Fibroblast of pulmonary artery (primary cell): ENCODE measurements at regions not wholly inside any gene's neighbourhood (a gene's known extent, or its start where the extent isn't known, plus 50 kb on each side); places are given as distances from the start of the nearest gene placed in this dataset.

ENCODE experiments used
- DNase-seq: peaks from one replicate; pipeline ENCODE4 v3.0.0-alpha.2; 2010; ENCODE audit warnings: low read depth
- H3K4me3 ChIP-seq: replicated peaks from 2 replicates; pipeline ENCODE4 v1.5.1; 2011; ENCODE audit warnings: low read depth, mild to moderate bottlenecking, control low read depth, low read length, moderate library complexity
- CTCF ChIP-seq: IDR thresholded peaks from 2 replicates; pipeline ENCODE4 v1.5.1; 2011; ENCODE audit warnings: mild to moderate bottlenecking, control low read depth, low read length, inconsistent platforms; ENCODE audit errors: missing control alignments

- H3K4me3 ChIP-seq = no peak overlapping the region
- no peak for TF ChIP-seq CTCF
- DNase-seq = no peak
Observed at GRCh38 chr5:2902186-2902585, 150.7 kb upstream of the IRX2 start.

- no peak for TF ChIP-seq CTCF
- DNase-seq = no peak
- no peak overlapping the region for H3K4me3 ChIP-seq
Observed at GRCh38 chr5:2901511-2901910, 150.0 kb upstream of the IRX2 start.

- no peak overlapping the region for H3K4me3 ChIP-seq
- DNase-seq = no peak
- TF ChIP-seq CTCF = no peak
Observed at GRCh38 chr5:2901096-2901495, 149.6 kb upstream of the IRX2 start.

- no peak overlapping the region for H3K4me3 ChIP-seq
- TF ChIP-seq CTCF = no peak
- no peak for DNase-seq
Observed at GRCh38 chr5:2900360-2900759, 148.9 kb upstream of the IRX2 start.

- H3K4me3 ChIP-seq = no peak overlapping the region
- no peak for DNase-seq
- TF ChIP-seq CTCF = no peak
Observed at GRCh38 chr5:2899311-2899710, 147.8 kb upstream of the IRX2 start.

- DNase-seq = no peak
- TF ChIP-seq CTCF = no peak
- no peak overlapping the region for H3K4me3 ChIP-seq
Observed at GRCh38 chr5:2898661-2899060, 147.2 kb upstream of the IRX2 start.

- DNase-seq = no peak
- no peak overlapping the region for H3K4me3 ChIP-seq
- no peak for TF ChIP-seq CTCF
Observed at GRCh38 chr5:2897276-2897961, 145.9 kb upstream of the IRX2 start.
